ENCODE measurements at regions not wholly inside any gene's neighbourhood (a gene's known extent, or its start where the extent isn't known, plus 50 kb on each side); places are given as distances from the start of the nearest gene placed in this dataset.

DNA sequence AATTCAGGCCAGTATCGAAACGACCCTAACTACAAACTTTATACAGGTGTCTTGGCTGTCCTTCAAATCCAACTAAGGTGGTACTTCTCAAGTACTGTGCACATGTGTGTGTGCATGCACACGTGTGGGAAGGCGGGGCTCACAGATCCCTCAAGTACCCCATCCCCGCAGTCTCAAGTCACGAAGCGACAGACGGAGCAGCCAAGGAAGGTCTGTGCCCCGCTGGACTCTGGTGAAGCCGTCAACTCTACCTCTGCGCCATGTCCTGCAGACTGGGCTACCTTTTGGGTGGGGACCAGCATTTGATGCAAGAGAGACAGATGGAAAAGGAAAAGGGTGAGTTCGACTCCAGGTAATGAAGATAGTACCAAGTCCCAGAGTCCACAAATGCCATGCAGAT is 169.0 kb downstream of the CRYBB2 start:
- no peak for ATAC-seq
- TF ChIP-seq ZC3H10 (CRISPR knock-in tag; IDR thresholded peaks at IDR 0.05) (no peak), BACH2 (CRISPR knock-in tag; IDR thresholded peaks at IDR 0.05; ENCODE audit: borderline replicate concordance) (no peak)

DNA sequence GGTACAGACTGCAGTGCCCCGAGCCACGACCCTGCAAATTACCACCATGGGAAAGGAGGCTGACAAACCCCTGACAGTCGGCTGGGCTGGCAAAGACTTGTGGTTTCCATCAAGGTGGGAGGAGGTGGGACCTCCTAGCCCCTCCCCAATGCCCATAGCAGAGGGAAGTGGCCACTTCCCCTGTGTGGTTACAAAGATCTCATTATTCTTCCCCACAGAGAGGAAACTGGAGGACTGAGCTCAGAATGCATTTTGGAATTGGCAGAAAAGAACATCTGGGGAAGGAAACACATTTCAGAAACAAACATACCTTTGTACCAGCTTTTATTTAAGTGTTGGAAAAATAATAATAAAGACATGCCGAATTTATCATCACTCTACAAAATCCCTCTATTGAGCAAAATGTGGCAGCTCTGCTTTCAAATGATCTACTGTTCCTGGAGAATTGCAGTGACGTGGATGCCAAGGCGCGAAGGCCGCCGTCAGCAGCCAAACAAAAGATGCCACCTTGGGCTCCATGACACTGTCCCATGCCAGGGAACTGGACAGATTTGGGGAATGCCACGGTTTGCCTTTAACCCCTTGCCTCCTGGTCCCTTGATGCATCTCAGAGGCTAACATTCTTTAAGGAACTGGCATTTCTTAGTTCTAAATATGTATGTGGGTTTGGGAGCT is 169.6 kb downstream of the CRYBB2 start:
- TF ChIP-seq, protein P1, sequence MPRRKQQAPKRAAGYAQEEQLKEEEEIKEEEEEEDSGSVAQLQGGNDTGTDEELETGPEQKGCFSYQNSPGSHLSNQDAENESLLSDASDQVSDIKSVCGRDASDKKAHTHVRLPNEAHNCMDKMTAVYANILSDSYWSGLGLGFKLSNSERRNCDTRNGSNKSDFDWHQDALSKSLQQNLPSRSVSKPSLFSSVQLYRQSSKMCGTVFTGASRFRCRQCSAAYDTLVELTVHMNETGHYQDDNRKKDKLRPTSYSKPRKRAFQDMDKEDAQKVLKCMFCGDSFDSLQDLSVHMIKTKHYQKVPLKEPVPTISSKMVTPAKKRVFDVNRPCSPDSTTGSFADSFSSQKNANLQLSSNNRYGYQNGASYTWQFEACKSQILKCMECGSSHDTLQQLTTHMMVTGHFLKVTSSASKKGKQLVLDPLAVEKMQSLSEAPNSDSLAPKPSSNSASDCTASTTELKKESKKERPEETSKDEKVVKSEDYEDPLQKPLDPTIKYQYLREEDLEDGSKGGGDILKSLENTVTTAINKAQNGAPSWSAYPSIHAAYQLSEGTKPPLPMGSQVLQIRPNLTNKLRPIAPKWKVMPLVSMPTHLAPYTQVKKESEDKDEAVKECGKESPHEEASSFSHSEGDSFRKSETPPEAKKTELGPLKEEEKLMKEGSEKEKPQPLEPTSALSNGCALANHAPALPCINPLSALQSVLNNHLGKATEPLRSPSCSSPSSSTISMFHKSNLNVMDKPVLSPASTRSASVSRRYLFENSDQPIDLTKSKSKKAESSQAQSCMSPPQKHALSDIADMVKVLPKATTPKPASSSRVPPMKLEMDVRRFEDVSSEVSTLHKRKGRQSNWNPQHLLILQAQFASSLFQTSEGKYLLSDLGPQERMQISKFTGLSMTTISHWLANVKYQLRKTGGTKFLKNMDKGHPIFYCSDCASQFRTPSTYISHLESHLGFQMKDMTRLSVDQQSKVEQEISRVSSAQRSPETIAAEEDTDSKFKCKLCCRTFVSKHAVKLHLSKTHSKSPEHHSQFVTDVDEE (CRISPR knock-in tag; IDR thresholded peaks at IDR 0.05): no peak
- no peak for ATAC-seq

DNA sequence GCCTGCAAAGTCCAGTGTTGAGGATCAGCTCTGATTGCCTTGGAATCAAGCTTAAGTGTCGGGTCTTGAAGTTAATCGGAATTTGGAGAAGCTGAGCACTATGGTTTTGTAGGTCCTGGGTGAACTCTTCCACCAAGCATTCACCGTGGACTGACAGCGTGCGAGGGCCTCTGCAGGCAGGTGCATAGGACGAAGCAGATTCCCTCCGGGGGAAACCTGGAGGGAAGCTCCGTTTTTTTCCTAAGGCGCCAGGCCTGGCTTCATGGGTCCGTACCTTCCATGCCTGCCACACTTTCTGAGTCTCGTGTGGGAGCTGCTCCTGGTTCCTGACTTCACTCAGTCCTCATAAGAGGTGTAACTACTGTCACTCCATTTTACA is 170.1 kb downstream of the CRYBB2 start:
- no peak for ATAC-seq
- TF ChIP-seq ZNF70 (CRISPR knock-in tag; IDR thresholded peaks at IDR 0.05) (no peak), OSR1 (CRISPR knock-in tag; IDR thresholded peaks at IDR 0.05) (no peak), PATZ1 (CRISPR knock-in tag; IDR thresholded peaks at IDR 0.05; ENCODE audit: borderline replicate concordance) (no peak), CSRNP3 (CRISPR knock-in tag; IDR thresholded peaks at IDR 0.05) (no peak), SNAI2 (CRISPR knock-in tag; IDR thresholded peaks at IDR 0.05) (no peak), GLIS3 (CRISPR knock-in tag; IDR thresholded peaks at IDR 0.05) (no peak), ESRRG (CRISPR knock-in tag; IDR thresholded peaks at IDR 0.05) (no peak), ZFP3 (CRISPR knock-in tag; IDR thresholded peaks at IDR 0.05) (no peak)
- TF ChIP-seq, protein P1 (CRISPR knock-in tag; IDR thresholded peaks at IDR 0.05): no peak

DNA sequence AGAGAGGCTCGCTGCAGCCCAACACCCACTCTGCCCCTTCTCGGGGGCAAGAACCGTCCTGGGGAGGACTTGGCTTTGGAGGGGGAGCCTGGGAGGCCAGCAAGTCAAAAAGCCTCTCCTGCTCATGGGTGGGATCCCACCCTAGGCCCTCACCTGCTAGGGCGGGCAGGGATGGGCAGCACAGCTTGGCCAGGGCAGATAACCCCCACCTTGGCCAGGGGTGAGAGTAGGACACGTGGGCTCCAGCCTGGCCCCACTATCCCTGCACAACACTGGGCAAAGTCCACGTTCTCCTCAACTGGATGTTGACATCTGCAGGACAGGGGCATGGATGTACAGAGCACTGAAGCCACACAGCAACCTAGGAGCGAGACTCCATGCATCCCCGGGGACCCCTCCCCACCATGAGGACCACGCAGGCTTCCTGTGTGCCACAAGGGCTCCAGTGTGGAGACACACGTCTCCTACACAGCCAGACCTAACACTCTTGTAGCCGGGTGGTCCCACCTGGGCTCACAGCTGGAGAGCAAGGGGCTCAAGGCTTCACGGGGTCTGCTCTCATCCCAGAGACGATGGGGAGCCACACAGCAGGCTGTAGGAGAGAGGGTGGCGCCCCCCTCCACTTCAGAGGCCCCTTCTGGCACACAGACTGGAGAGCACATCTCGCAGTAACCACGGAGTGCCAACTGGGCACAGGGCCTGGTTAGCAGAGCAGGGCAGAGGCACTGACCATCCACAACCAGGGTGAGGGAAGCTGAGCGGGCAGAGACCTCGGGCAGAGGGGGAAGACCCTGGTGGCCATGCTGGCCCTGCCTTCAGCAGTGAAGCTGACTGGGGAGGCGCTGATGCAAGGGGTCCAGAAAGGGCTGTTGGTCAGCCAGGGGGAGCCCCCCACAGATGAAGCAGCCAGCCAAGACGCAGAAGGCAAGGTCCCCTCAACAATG is 171.1 kb downstream of the CRYBB2 start:
- ATAC-seq: no peak
- TF ChIP-seq, protein P2, sequence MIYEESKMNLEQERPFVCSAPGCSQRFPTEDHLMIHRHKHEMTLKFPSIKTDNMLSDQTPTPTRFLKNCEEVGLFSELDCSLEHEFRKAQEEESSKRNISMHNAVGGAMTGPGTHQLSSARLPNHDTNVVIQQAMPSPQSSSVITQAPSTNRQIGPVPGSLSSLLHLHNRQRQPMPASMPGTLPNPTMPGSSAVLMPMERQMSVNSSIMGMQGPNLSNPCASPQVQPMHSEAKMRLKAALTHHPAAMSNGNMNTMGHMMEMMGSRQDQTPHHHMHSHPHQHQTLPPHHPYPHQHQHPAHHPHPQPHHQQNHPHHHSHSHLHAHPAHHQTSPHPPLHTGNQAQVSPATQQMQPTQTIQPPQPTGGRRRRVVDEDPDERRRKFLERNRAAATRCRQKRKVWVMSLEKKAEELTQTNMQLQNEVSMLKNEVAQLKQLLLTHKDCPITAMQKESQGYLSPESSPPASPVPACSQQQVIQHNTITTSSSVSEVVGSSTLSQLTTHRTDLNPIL (CRISPR knock-in tag; IDR thresholded peaks at IDR 0.05; ENCODE audit: low read depth): no peak
- TF ChIP-seq OSR1 (CRISPR knock-in tag; IDR thresholded peaks at IDR 0.05): no peak
- TF ChIP-seq ESRRG (CRISPR knock-in tag; IDR thresholded peaks at IDR 0.05): no peak
- TF ChIP-seq, protein P3, sequence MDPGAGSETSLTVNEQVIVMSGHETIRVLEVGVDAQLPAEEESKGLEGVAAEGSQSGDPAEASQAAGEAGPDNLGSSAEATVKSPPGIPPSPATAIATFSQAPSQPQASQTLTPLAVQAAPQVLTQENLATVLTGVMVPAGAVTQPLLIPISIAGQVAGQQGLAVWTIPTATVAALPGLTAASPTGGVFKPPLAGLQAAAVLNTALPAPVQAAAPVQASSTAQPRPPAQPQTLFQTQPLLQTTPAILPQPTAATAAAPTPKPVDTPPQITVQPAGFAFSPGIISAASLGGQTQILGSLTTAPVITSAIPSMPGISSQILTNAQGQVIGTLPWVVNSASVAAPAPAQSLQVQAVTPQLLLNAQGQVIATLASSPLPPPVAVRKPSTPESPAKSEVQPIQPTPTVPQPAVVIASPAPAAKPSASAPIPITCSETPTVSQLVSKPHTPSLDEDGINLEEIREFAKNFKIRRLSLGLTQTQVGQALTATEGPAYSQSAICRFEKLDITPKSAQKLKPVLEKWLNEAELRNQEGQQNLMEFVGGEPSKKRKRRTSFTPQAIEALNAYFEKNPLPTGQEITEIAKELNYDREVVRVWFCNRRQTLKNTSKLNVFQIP (CRISPR knock-in tag; IDR thresholded peaks at IDR 0.05; ENCODE audit: borderline replicate concordance, low read depth): no peak
- no peak for TF ChIP-seq ZNF70 (CRISPR knock-in tag; IDR thresholded peaks at IDR 0.05)
- TF ChIP-seq, protein P1 (CRISPR knock-in tag; IDR thresholded peaks at IDR 0.05): no peak
- no peak for TF ChIP-seq ZFP3 (CRISPR knock-in tag; IDR thresholded peaks at IDR 0.05)
- no peak for TF ChIP-seq GLIS3 (CRISPR knock-in tag; IDR thresholded peaks at IDR 0.05)
- no peak for TF ChIP-seq PATZ1 (CRISPR knock-in tag; IDR thresholded peaks at IDR 0.05; ENCODE audit: borderline replicate concordance)
- no peak for TF ChIP-seq TOX (CRISPR knock-in tag; IDR thresholded peaks at IDR 0.05; ENCODE audit: borderline replicate concordance)
